Osteocyte (in vitro differentiated cells): ENCODE measurements at regions not wholly inside any gene's neighbourhood (a gene's known extent, or its start where the extent isn't known, plus 50 kb on each side); places are given as distances from the start of the nearest gene placed in this dataset.

Experiments
- DNase-seq: peaks from one replicate; pipeline ENCODE4 v3.0.0; 2021; ENCODE audit warnings: mixed read lengths; ENCODE audit not compliant: unreplicated experiment; ENCODE audit errors: extremely low spot score
- H3K27ac Mint-ChIP-seq: one replicate; pipeline ENCODE4 v1.8.0; 2021; ENCODE audit warnings: mild to moderate bottlenecking, mixed read lengths; ENCODE audit not compliant: unreplicated experiment
- H3K27me3 Mint-ChIP-seq: one replicate; pipeline ENCODE4 v1.8.0; 2021; ENCODE audit warnings: mixed read lengths; ENCODE audit not compliant: unreplicated experiment
- H3K36me3 Mint-ChIP-seq: one replicate; pipeline ENCODE4 v1.8.0; 2021; ENCODE audit warnings: mixed read lengths; ENCODE audit not compliant: unreplicated experiment
- H3K4me1 Mint-ChIP-seq: one replicate; pipeline ENCODE4 v1.8.0; 2021; ENCODE audit warnings: mixed read lengths; ENCODE audit not compliant: unreplicated experiment
- H3K4me3 Mint-ChIP-seq: one replicate; pipeline ENCODE4 v1.8.0; 2021; ENCODE audit warnings: mild to moderate bottlenecking, moderate library complexity, mixed read lengths; ENCODE audit not compliant: unreplicated experiment
- H3K9me3 Mint-ChIP-seq: one replicate; pipeline ENCODE4 v1.8.0; 2021; ENCODE audit warnings: mixed read lengths; ENCODE audit not compliant: unreplicated experiment
- TF ChIP-seq, protein P1 (sequence below): fragments of 200-600 bp; sonication (generic); IDR thresholded peaks from 2 replicates; pipeline ENCODE4 v1.5.0; 2021; ENCODE audit warnings: antibody characterized with exemption, mild to moderate bottlenecking, moderate library complexity

DNA sequence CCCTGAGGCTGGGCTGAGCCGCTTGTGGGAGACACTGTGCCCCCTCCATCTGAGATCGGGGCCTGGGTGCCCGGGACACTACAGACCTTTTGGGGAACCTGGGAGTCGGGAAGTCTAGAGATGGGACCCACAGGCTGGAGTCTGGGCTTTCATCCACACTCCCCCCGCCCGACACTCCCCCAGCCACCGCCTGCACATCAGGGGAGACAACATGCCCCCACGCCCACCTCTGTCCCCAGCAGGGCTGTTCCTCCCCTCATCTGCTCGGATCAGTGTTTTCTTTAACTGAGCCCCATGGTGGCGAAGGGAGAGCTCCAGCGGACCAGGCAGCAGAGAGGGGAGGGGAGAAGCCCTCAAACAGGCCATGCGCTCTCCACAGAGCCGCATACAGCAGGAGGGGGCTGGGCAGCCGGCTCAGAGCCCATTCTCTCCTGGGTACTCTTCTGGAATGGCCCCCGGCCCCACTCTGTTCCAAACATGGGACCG lies 174.7 kb downstream of the IGLL1 start:
- TF ChIP-seq, protein P1, sequence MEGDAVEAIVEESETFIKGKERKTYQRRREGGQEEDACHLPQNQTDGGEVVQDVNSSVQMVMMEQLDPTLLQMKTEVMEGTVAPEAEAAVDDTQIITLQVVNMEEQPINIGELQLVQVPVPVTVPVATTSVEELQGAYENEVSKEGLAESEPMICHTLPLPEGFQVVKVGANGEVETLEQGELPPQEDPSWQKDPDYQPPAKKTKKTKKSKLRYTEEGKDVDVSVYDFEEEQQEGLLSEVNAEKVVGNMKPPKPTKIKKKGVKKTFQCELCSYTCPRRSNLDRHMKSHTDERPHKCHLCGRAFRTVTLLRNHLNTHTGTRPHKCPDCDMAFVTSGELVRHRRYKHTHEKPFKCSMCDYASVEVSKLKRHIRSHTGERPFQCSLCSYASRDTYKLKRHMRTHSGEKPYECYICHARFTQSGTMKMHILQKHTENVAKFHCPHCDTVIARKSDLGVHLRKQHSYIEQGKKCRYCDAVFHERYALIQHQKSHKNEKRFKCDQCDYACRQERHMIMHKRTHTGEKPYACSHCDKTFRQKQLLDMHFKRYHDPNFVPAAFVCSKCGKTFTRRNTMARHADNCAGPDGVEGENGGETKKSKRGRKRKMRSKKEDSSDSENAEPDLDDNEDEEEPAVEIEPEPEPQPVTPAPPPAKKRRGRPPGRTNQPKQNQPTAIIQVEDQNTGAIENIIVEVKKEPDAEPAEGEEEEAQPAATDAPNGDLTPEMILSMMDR: no peak
- no peak overlapping the region for H3K4me3 Mint-ChIP-seq
- H3K27me3 Mint-ChIP-seq: no peaks in the 10 kb centered on the region
- peaks cover 7% of the 10 kb centered on the region for H3K4me1 Mint-ChIP-seq
- no peak overlapping the region for H3K27ac Mint-ChIP-seq
- no peak for DNase-seq
- H3K36me3 Mint-ChIP-seq: no peaks in the 10 kb centered on the region
- H3K9me3 Mint-ChIP-seq: peaks cover 9% of the 10 kb centered on the region

DNA sequence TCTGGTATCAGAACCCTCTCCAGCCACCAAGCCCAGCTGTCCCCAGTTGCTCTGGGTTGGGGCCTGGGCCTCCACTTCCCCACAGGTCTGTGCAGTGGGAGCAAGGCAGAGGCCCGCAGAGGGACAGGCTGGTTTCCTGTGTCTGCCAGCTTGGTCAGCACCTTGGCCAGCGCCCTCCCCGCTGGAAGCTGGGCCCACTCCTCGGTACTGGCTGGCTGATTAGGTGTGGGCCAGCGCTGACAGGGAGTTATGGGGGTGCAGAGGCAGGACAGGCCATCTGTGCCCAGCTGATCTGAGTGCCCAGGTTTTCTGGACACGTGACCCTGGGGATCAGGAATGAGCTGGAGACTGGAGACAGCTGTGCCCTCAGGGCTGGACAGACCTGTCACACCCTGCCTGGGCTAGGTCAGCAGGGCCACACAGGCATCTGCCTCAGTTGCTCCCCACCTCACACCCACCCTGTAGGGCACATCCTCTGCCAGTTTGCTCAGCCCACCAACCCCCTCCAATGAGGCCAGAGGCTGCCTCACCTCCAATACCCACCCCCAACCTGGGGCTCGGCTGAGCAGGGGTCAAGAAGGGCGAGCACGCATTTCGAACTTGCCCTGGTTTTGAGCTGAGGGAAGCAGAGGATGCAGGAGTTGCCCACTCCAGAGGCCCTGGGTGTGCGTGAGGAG lies 175.3 kb downstream of the IGLL1 start:
- Mint-ChIP-seq H3K27me3 (no peaks in the 10 kb centered on the region), H3K27ac (no peak overlapping the region), H3K9me3 (peaks cover 9% of the 10 kb centered on the region), H3K4me1 (peaks cover 7% of the 10 kb centered on the region), H3K36me3 (no peaks in the 10 kb centered on the region), H3K4me3 (no peak overlapping the region)
- TF ChIP-seq, protein P1: no peak
- DNase-seq: no peak

DNA sequence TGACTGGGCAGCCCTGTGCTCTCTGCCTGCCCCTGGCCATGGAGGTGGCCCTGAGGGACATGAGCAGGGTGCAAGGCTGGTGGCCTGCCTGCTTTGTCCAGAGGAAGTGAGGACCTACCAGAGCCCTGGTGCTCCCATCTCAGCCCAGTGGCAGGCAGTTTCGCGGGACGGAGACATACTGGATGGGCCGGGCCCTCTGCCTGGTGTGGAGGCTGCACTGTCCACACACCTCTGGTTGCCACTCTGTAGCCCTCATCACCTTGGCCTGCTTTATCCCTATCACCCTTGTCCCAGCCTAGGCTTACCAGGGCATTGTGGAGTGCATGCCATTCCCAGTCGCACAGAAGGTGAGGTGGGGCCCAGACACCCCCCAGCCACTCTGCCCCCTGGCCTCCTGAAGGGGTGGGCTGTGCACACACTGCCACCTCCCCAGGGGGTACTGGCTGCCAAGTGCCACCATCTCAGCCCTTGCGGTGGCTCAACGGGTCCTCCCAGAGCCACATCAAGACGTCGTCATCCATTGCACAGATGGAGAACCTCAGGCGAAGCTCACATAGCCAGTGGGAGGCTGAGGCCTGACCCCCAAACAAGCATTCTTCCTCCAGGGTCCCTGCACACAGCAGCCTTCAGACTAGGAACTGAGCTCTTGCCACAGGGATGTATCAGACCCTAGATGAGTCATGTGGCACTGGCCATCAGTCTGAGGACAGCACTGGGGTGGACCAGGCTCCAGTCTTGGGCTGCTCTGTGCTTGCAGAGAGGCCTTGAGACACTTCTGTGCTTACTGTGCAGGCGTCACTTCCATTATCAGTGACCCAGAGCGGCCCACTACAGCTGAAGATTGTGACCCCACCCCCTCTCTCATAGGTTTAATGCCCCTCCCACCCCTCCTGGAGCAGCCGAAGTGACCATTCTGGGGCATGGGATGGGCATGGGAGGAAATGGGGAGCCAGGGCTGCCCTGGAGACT lies 176.1 kb downstream of the IGLL1 start:
- no peaks in the 10 kb centered on the region for H3K27me3 Mint-ChIP-seq
- no peak overlapping the region for H3K27ac Mint-ChIP-seq
- no peaks in the 10 kb centered on the region for H3K36me3 Mint-ChIP-seq
- H3K9me3 Mint-ChIP-seq: peaks cover 9% of the 10 kb centered on the region
- H3K4me1 Mint-ChIP-seq: peaks cover 7% of the 10 kb centered on the region
- H3K4me3 Mint-ChIP-seq: no peak overlapping the region
- no peak for DNase-seq
- TF ChIP-seq, protein P1: no peak

DNA sequence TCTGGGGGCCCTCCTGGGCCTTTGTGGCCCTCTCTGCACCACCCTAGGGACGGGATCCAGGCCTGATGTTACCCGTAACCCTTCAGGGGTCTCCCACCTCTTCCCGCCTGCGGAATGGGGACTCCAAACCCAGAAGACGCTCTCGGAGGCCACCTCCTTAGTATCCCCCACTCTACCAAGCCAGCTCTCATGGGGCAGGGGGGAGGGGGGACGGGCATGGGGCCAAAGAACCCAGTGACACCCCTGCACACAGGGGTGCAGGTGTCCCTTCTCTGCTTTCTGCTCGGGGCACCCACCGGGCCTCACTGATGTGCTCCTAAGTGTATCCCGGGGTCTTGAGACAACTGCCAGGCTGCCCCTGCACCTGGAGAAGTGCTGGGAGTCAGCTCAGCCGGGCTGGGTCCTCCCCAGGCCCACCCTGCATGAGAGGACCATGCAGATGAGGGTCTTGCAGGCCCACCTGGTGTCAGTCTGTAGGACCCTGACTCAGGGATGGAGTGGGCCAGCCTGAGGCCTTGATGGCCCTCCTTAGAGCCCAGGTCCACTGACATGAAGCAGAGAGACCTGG lies 176.9 kb downstream of the IGLL1 start:
- no peak for DNase-seq
- Mint-ChIP-seq H3K4me3 (no peak overlapping the region), H3K27me3 (no peaks in the 10 kb centered on the region), H3K4me1 (peaks cover 7% of the 10 kb centered on the region), H3K36me3 (no peaks in the 10 kb centered on the region), H3K27ac (no peak overlapping the region), H3K9me3 (peaks cover 9% of the 10 kb centered on the region)
- TF ChIP-seq, protein P1: no peak
